GM12892 (cell line): ENCODE measurements at regions not wholly inside any gene's neighbourhood (a gene's known extent, or its start where the extent isn't known, plus 50 kb on each side); places are given as distances from the start of the nearest gene placed in this dataset.
"Not testable (repeated sequence)": the region's sequence is repeated elsewhere in the genome, so short reads cannot be mapped to it uniquely, and the experiment has no call there.

Experiments used
- DNase-seq: peaks from one replicate; pipeline ENCODE4 v3.0.0; 2011; ENCODE audit not compliant: insufficient read length
- FAIRE-seq: peaks from 2 replicates; lab custom pipeline; 2011; peaks lifted over from hg19 to GRCh38; lab: Jason Lieb, UNC
- POLR2A ChIP-seq: IDR thresholded peaks from 2 replicates; pipeline ENCODE4 v1.6.1; 2011; ENCODE audit warnings: low read depth, low read length, control low read depth
- POLR2AphosphoS5 ChIP-seq: IDR thresholded peaks from 2 replicates; pipeline ENCODE4 v1.6.1; 2011; ENCODE audit warnings: low read depth, low read length, control low read depth
- TAF1 ChIP-seq: IDR thresholded peaks from 2 replicates; pipeline ENCODE4 v1.6.1; 2011; ENCODE audit warnings: low read depth, mild to moderate bottlenecking, control low read depth, low read length, borderline replicate concordance

DNA sequence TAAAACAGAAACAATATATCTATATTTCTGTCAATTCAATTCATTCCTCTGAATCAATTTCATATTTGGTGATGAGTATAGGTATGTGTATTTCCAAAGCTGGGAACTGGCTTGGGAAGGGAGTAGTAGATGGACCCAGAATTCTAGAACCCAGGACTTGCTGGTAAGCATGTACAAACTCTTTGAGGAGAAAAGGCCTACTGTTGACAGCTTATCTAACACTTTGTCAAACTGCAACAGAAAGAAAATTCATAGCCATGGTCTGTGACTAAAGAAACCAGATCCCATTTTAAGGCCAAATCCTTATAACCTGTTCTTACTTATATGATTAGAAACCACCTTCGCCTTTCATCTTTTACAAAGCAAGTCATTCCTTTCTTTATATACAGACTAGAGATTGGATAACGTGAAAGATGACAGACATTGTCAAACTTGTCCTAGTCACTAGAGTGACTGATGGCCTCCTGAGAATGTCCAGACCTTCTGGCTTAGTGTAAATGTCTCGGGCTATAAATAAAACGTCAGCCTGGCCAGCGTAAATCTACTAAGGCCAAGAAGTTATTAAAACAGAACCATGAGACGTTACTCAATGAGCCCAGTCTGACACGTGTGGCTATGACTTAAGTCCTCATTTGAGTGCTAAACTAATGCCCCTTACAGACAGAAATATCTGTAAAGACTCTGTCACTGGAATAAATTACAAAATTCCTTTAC lies 152.3 kb downstream of the ALDH8A1 start:
- DNase-seq (no peak), FAIRE-seq (no peak)
- TF ChIP-seq TAF1 (no peak), POLR2A (no peak), POLR2AphosphoS5 (no peak)

DNA sequence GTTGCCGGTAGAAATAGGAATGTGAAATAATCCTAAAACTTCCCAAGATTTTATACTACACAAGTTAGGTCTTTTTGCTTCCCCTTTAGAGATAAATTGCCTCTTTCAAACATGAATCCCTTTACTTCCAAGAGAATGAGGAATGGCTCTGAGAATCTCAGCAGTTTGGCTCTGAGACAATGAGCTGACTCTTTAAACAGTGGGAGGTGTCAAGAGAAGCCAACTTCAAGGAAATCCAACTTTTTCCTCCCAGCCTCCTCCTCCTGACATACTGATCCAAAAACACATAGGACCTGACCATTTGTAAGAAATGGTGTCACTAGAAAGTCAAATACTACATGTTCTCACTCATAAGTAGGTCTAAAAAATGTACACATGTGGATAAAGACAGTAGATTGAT lies 154.2 kb downstream of the ALDH8A1 start:
- TF ChIP-seq POLR2A (no peak), POLR2AphosphoS5 (no peak), TAF1 (no peak)
- FAIRE-seq (no peak), DNase-seq (no peak)

- DNase-seq: no peak
- no peak for FAIRE-seq
- TF ChIP-seq TAF1 (no peak), POLR2AphosphoS5 (no peak), POLR2A (no peak)
Measured at GRCh38 chr6:134795001-134795400, 154.9 kb downstream of the ALDH8A1 start.

DNA sequence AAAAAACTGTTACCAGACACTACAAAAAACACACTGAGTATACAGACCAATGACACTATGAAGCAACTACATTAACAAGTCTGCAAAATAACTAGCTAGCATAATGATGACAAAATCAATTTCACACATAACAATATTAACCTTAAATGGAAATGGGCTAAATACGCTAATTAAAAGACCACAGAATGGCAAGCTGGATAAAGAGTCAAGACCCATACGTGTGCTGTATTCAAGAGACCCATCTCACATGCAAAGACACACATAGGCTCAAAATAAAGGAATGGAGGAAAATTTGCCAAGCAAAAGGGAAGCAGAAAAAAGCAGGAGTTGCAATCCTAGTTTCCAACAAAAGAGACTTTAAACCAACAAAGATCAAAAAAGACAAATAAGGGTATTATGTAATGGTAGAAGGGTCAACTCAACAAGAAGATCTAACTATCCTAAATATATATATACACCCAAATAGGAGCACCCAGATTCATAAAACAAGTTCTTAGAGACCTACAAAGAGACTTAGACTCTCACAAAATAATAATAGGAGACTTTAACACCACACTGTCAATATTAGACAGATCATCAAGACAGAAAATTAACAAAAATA lies 158.6 kb downstream of the ALDH8A1 start:
- DNase-seq, FAIRE-seq: not testable (repeated sequence)

- no peak for DNase-seq
- no peak for TF ChIP-seq TAF1
- no peak for TF ChIP-seq POLR2A
- no peak for TF ChIP-seq POLR2AphosphoS5
- FAIRE-seq: no peak
Measured at GRCh38 chr6:134787261-134787877, 162.5 kb downstream of the ALDH8A1 start.

- FAIRE-seq (no peak), DNase-seq (no peak)
- TF ChIP-seq TAF1: no peak
- no peak for TF ChIP-seq POLR2A
Measured at GRCh38 chr6:134784336-134784735, 165.6 kb downstream of the ALDH8A1 start.

- TF ChIP-seq POLR2A (no peak), TAF1 (no peak), POLR2AphosphoS5 (no peak)
- DNase-seq: no peak
- no peak for FAIRE-seq
Measured at GRCh38 chr6:134778431-134778830, 171.5 kb downstream of the ALDH8A1 start.

GRCh38 chr6:134774201-134774638 lies 175.7 kb downstream of the ALDH8A1 start:
- no peak for FAIRE-seq
- TF ChIP-seq POLR2AphosphoS5 (no peak), TAF1 (no peak), POLR2A (no peak)
- DNase-seq: no peak

GRCh38 chr6:134772671-134773360 lies 177.1 kb downstream of the ALDH8A1 start:
- FAIRE-seq (no peak), DNase-seq (no peak)
- TF ChIP-seq POLR2A: no peak

DNA sequence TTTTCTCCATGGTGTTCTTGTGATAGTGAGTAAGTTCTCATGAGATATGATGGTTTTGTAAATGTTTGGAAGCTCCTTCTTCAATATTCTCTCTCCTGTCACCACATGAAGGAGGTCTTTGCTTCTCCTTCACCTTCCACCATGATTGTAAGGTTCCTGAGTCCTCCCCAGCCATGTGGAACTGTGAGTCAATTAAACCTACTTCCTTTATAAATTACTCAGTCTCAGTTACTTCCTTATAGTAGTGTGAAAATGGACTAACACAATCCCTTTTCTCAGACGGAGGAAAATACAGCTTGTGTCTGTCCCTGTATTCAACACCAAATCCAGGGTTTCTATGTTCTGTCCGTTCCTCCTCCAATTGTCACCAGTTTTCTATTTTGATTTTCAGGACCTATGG lies 181.0 kb downstream of the ALDH8A1 start:
- no peak for TF ChIP-seq POLR2A
- TF ChIP-seq POLR2AphosphoS5: no peak
- TF ChIP-seq TAF1: no peak
- DNase-seq (no peak), FAIRE-seq (no peak)

- FAIRE-seq (no peak), DNase-seq (no peak)
- no peak for TF ChIP-seq POLR2AphosphoS5
- no peak for TF ChIP-seq TAF1
- TF ChIP-seq POLR2A: no peak
Measured at GRCh38 chr6:134766497-134766896, 183.4 kb downstream of the ALDH8A1 start.
